GM21526 (cell line): ENCODE measurements at regions not wholly inside any gene's neighbourhood (a gene's known extent, or its start where the extent isn't known, plus 50 kb on each side); places are given as distances from the start of the nearest gene placed in this dataset.
"Not testable (repeated sequence)": the region's sequence is repeated elsewhere in the genome, so short reads cannot be mapped to it uniquely, and the experiment has no call there.

Source experiments
- ATAC-seq: cut with Tn5 transposase; IDR thresholded peaks from one replicate; pipeline ENCODE4 v1.9.1; 2021; ENCODE audit warnings: moderate library complexity; ENCODE audit not compliant: unreplicated experiment, low FRiP score

GRCh38 chr12:82625523-82625922, 61.2 kb upstream of the TMTC2 start:
- ATAC-seq, result no peak

DNA sequence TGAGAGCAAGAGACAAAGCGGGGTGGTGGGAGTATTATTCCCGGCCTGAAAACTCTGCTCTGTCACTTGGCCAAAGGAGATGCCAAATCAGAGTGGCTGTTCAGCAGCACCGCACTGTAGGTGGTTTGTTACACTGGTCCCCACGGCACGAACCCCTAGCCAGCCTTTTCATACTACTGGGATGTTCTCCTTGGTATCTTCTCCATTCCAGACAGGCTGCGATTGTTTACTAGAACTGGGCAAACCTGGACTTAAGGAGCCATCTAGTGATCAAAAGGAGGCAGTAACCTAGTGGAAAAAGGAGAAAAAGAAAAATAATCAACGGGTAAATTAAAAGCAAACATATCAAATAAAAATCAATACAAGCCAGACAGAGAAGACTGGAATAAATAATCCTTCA, 58.9 kb upstream of the TMTC2 start:
- no peak for ATAC-seq

DNA sequence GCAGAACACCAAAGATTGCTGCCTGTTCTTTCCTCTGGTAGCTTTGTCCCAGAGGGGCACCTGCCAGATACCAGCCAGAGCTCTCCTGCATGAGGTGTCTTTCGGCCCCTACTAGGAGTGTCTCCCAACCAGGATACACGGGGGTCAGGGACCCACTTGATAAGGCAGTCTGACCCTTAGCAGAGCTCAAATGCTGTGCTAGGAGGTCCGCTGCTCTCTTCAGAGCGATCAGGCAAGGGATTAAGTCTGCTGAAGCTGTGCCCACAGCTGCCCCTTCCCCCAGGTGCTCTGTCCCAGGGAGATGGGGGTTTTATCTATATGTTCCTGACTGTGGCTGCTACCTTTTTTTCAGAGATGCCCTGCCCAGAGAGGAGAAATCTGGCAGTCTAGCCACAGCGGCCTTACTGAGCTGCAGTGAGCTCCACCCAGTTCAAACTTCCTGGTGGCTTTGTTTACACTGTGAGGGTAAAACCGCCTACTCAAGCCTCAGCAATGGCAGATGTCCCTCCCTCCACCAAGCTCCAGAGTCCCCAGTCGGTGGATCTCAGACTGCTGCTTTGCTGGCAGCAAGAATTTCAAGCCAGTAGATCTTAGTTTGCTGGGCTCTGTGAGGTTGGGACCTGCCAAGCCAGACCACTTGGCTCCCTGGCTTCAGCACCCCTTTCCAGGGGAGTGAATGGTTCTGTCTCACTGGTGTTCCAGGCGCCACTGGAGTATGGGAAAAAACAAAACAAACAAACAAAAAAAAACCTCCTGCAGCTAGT, 52.0 kb upstream of the TMTC2 start:
- ATAC-seq, result not testable (repeated sequence)

DNA sequence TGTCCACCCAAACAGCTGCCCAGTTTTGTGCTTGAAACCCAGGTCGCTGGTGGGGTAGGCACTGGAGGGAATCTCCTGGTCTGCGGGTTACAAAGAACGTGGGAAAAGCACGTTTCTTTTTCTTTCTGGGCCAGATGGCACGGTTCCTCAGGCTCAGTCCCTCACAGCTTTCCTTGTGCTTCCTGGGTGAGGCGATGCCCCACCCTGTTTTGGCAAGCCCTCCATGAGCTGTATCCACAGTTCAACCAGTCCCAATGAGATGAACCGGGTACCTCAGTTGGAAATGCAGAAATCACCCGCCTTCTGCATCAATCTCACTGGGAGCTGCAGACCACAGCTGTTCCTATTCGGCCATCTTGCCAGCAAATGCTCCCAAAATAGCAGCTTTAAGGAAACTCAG, 51.4 kb upstream of the TMTC2 start:
- ATAC-seq, result no peak
